ENCODE measurements at regions not wholly inside any gene's neighbourhood (a gene's known extent, or its start where the extent isn't known, plus 50 kb on each side); places are given as distances from the start of the nearest gene placed in this dataset.

GRCh38 chr7:41047211-41047610, 655.7 kb downstream of the INHBA start:
- Histone ChIP-seq H3K4me3 (ENCODE audit: low read depth, low read length) (no peak overlapping the region), H3K27me3 (no peaks in the 10 kb centered on the region), H3K4me1 (no peaks in the 10 kb centered on the region), H3K9me3 (no peaks in the 10 kb centered on the region), H3K36me3 (no peaks in the 10 kb centered on the region)
- no peak for TF ChIP-seq CTCF (IDR thresholded peaks at IDR 0.05; ENCODE audit: low read depth, low read length)
- no peak for DNase-seq

GRCh38 chr7:41046776-41047175, 656.1 kb downstream of the INHBA start:
- H3K4me1 ChIP-seq = no peaks in the 10 kb centered on the region
- DNase-seq = no peak
- no peaks in the 10 kb centered on the region for H3K9me3 ChIP-seq
- H3K36me3 ChIP-seq = no peaks in the 10 kb centered on the region
- H3K27me3 ChIP-seq = no peaks in the 10 kb centered on the region
- H3K4me3 ChIP-seq (ENCODE audit: low read depth, low read length) = no peak overlapping the region
- no peak for TF ChIP-seq CTCF (IDR thresholded peaks at IDR 0.05; ENCODE audit: low read depth, low read length)

- TF ChIP-seq CTCF (IDR thresholded peaks at IDR 0.05; ENCODE audit: low read depth, low read length) = no peak
- Histone ChIP-seq H3K27me3 (no peaks in the 10 kb centered on the region), H3K36me3 (no peaks in the 10 kb centered on the region), H3K9me3 (no peaks in the 10 kb centered on the region), H3K4me3 (ENCODE audit: low read depth, low read length) (no peak overlapping the region), H3K4me1 (no peaks in the 10 kb centered on the region)
- no peak for DNase-seq
Measured at GRCh38 chr7:41046221-41046761, 656.6 kb downstream of the INHBA start.

DNA sequence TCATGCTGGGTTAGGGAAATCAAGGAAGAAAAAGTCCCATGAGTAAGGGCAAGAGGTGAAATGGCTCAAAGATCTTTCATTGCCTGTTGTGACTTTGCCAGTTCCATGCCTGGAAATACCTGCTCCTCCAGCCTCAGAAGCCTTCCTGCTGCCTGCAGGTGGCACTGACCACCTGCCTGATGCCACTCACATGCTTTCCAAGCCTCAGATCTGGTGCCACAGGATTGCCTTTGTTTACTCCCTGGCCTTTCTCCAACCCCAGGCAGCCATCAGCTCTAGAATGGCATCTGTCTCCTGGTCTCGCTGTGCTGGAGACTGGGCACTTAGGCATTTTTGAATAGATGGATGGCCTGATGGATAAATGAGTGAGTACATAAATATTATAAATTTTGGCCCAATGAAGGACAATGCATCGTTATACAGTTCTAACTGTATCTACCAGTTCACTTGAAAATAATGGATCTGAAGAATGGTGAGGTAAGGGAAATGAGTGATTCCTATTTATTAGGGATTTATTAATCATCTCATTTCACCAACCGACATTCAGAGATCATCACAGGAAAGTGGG, 657.2 kb downstream of the INHBA start:
- Histone ChIP-seq H3K9me3 (no peaks in the 10 kb centered on the region; the same call in 1 of the 2 replicates), H3K36me3 (no peaks in the 10 kb centered on the region), H3K4me3 (ENCODE audit: low read depth, low read length) (no peak overlapping the region), H3K27me3 (no peaks in the 10 kb centered on the region), H3K4me1 (no peaks in the 10 kb centered on the region)
- DNase-seq = no peak
- no peak for TF ChIP-seq CTCF (IDR thresholded peaks at IDR 0.05; ENCODE audit: low read depth, low read length)

GRCh38 chr7:41039981-41040380, 662.9 kb downstream of the INHBA start:
- no peaks in the 10 kb centered on the region for H3K36me3 ChIP-seq
- peaks cover 3% of the 10 kb centered on the region; the same call in 1 of the 2 replicates for H3K27me3 ChIP-seq
- TF ChIP-seq CTCF (IDR thresholded peaks at IDR 0.05; ENCODE audit: low read depth, low read length) = no peak
- H3K9me3 ChIP-seq = no peaks in the 10 kb centered on the region; the same call in 1 of the 2 replicates
- H3K4me3 ChIP-seq (ENCODE audit: low read depth, low read length) = no peak overlapping the region
- no peaks in the 10 kb centered on the region for H3K4me1 ChIP-seq
- DNase-seq = no peak

DNA sequence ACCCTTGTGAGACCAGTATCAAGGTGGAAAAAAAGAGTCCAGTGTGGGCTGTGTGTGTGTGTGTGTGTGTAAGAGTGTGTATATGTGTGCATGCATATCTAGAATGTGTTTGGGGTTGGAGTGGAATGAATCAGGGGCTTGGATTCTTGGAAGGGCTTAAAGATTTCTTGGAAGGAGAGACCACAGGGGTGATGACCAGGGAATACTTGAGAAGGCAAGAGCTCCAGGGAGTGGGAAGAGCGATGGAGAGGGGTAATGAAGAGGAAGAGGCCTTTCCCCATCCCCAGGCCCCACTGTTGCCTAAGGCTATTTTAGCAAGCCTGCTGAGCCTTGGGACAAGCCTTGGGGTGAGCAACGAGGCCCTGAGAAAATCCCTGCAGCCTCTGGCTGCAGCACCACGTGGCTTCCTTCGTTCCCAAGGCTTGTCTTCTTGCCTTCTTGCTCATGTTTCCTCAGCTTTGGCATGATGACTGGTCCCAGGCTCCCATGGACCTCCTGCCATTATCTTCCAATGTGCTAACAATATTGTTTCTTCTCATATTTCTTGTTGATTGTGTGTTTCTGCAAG, 663.4 kb downstream of the INHBA start:
- H3K9me3 ChIP-seq = no peaks in the 10 kb centered on the region; the same call in 1 of the 2 replicates
- H3K36me3 ChIP-seq = no peaks in the 10 kb centered on the region
- H3K27me3 ChIP-seq = peaks cover 3% of the 10 kb centered on the region; the same call in 1 of the 2 replicates
- DNase-seq = no peak
- no peak for TF ChIP-seq CTCF (IDR thresholded peaks at IDR 0.05; ENCODE audit: low read depth, low read length)
- H3K4me3 ChIP-seq (ENCODE audit: low read depth, low read length) = no peak overlapping the region
- no peaks in the 10 kb centered on the region for H3K4me1 ChIP-seq
